HPDE6-E6E7 (cell line): ENCODE measurements at regions not wholly inside any gene's neighbourhood (a gene's known extent, or its start where the extent isn't known, plus 50 kb on each side); places are given as distances from the start of the nearest gene placed in this dataset.
"Not testable (repeated sequence)": the region's sequence is repeated elsewhere in the genome, so short reads cannot be mapped to it uniquely, and the experiment has no call there.

Experiments used
- DNase-seq: peaks from one replicate; pipeline ENCODE4 v3.0.0; 2011; ENCODE audit warnings: missing footprints; ENCODE audit errors: extremely low spot score

GRCh38 chr2:220767591-220768255 is 804.4 kb downstream of the EPHA4 start:
- no peak for DNase-seq

GRCh38 chr2:220775856-220776488 is 796.1 kb downstream of the EPHA4 start:
- DNase-seq = no peak

- not testable (repeated sequence) for DNase-seq
These were observed 793.0 kb downstream of the EPHA4 start for GRCh38 chr2:220779076-220779475.

- no peak for DNase-seq
These were observed 792.6 kb downstream of the EPHA4 start for GRCh38 chr2:220779511-220779910.

GRCh38 chr2:220779931-220780330 is 792.2 kb downstream of the EPHA4 start:
- no peak for DNase-seq

GRCh38 chr2:220781622-220782241 is 790.4 kb downstream of the EPHA4 start:
- DNase-seq = no peak

- DNase-seq = no peak
These were observed 789.4 kb downstream of the EPHA4 start for GRCh38 chr2:220782609-220783113.

- no peak for DNase-seq
These were observed 788.4 kb downstream of the EPHA4 start for GRCh38 chr2:220783671-220784070.

- DNase-seq = peak; percentile 6
These were observed 786.9 kb downstream of the EPHA4 start for GRCh38 chr2:220785178-220785577.

GRCh38 chr2:220786216-220786615 is 785.9 kb downstream of the EPHA4 start:
- no peak for DNase-seq

GRCh38 chr2:220787251-220787650 is 784.9 kb downstream of the EPHA4 start:
- no peak for DNase-seq

- peak; percentile 49 for DNase-seq
These were observed 782.1 kb downstream of the EPHA4 start for GRCh38 chr2:220789961-220790360.

GRCh38 chr2:220795705-220796104 is 776.4 kb downstream of the EPHA4 start:
- no peak for DNase-seq

GRCh38 chr2:220811115-220811514 is 761.0 kb downstream of the EPHA4 start:
- DNase-seq = no peak

- DNase-seq = peak; percentile 9
These were observed 760.0 kb downstream of the EPHA4 start for GRCh38 chr2:220811952-220812570.

GRCh38 chr2:220814441-220814840 is 757.7 kb downstream of the EPHA4 start:
- DNase-seq = no peak

GRCh38 chr2:220815698-220816097 is 756.4 kb downstream of the EPHA4 start:
- DNase-seq = no peak

GRCh38 chr2:220821683-220822082 is 750.4 kb downstream of the EPHA4 start:
- DNase-seq = no peak

GRCh38 chr2:220823590-220823989 is 748.5 kb downstream of the EPHA4 start:
- not testable (repeated sequence) for DNase-seq

GRCh38 chr2:220833446-220833845 is 738.7 kb downstream of the EPHA4 start:
- no peak for DNase-seq

GRCh38 chr2:220835583-220835982 is 736.5 kb downstream of the EPHA4 start:
- DNase-seq = no peak

GRCh38 chr2:220837226-220837625 is 734.9 kb downstream of the EPHA4 start:
- DNase-seq = no peak
